ENCODE measurements at regions not wholly inside any gene's neighbourhood (a gene's known extent, or its start where the extent isn't known, plus 50 kb on each side); places are given as distances from the start of the nearest gene placed in this dataset.

- no peaks in the 10 kb centered on the region for H3K27me3 ChIP-seq (ENCODE audit: control insufficient read depth in 1 of 2, insufficient read depth in 2 of 2, low read length in 2 of 2)
- no peaks in the 10 kb centered on the region for H3K36me3 ChIP-seq (replicated peaks in 1 of 2; ENCODE audit: control insufficient read depth in 1 of 2, insufficient read depth in 2 of 2, low read length in 2 of 2)
- POLR2A ChIA-PET, result no interaction called here
- 11% methylated on average over 8 of the region's 8 CpGs for WGBS (ENCODE audit: low lambda C conversion rate)
- no TSS peak for BruUV-seq (replicated peaks)
- DNase-seq (ENCODE audit: low spot score), result no peak
- no peaks in the 10 kb centered on the region for H3K9me3 ChIP-seq (ENCODE audit: low read length)
- ATAC-seq, result no peak
- no peak overlapping the region for H3K4me2 ChIP-seq (ENCODE audit: low read depth, low read length)
- CTCF ChIA-PET (ENCODE audit: low intra/inter-chr PET ratio, low total read pairs), result interaction anchor here (1.8 kb wide), 1 partner anchor 618 kb away, joined by 10 read pairs; no protein-coding TSS in a partner anchor
- no peaks in the 10 kb centered on the region for H3K79me2 ChIP-seq (ENCODE audit: insufficient read depth, low read length)
- intact Hi-C loops (cut with micrococcal nuclease; ENCODE audit: unreplicated experiment), result no loop called here
- no peak for FAIRE-seq
- TF ChIP-seq ARNT2 (CRISPR knock-in tag; IDR thresholded peaks at IDR 0.05; ENCODE audit: low read depth) (no peak), ZNF280D (CRISPR knock-in tag; IDR thresholded peaks at IDR 0.05) (no peak), BORCS8-MEF2B (CRISPR knock-in tag; IDR thresholded peaks at IDR 0.05) (no peak), ZNF629 (CRISPR knock-in tag; conservative IDR thresholded peaks at IDR 0.05) (no peak)
- H3K9ac ChIP-seq (ENCODE audit: insufficient read depth, low read depth, low read length), result no peak overlapping the region
- H3K27ac ChIP-seq (ENCODE audit: extremely low read length, insufficient read depth, low read length), result no peak overlapping the region
- H2AFZ ChIP-seq (ENCODE audit: low read length), result no peak overlapping the region
- no peaks in the 10 kb centered on the region for H3K4me1 ChIP-seq (ENCODE audit: insufficient read depth, low read length)
- no peak overlapping the region for H3K4me3 ChIP-seq (replicated peaks in 1 of 3; ENCODE audit: insufficient read depth in 1 of 3, low read depth in 2 of 3, low read length in 3 of 3)
- H4K20me1 ChIP-seq (ENCODE audit: insufficient read depth, low read length), result no peaks in the 10 kb centered on the region
- in situ Hi-C loops (cut with HindIII; ENCODE audit: extremely low pct_ligation_motif_present, low pct_unique_long_range_greater_than_20kb), result no loop called here
Observed at GRCh38 chrX:138127314-138127713, 561.4 kb downstream of the ZIC3 start.

- DNase-seq (ENCODE audit: low spot score) (peak; percentile 2), ATAC-seq (peak; percentile 81), FAIRE-seq (peak; percentile 34)
- no peaks in the 10 kb centered on the region for H3K79me2 ChIP-seq (ENCODE audit: insufficient read depth, low read length)
- CTCF ChIA-PET (ENCODE audit: low intra/inter-chr PET ratio, low total read pairs), result interaction anchor here (1.8 kb wide), 1 partner anchor 617 kb away, joined by 10 read pairs; no protein-coding TSS in a partner anchor
- H2AFZ ChIP-seq (ENCODE audit: low read length), result no peak overlapping the region
- H3K4me1 ChIP-seq (ENCODE audit: insufficient read depth, low read length), result no peaks in the 10 kb centered on the region
- no peaks in the 10 kb centered on the region for H3K27me3 ChIP-seq (ENCODE audit: control insufficient read depth in 1 of 2, insufficient read depth in 2 of 2, low read length in 2 of 2)
- POLR2A ChIA-PET, result no interaction called here
- in situ Hi-C loops (cut with HindIII; ENCODE audit: extremely low pct_ligation_motif_present, low pct_unique_long_range_greater_than_20kb) (no loop called here), intact Hi-C loops (cut with micrococcal nuclease; ENCODE audit: unreplicated experiment) (loop anchor here (2.0 kb wide), 1 partner anchor 621 kb away; no protein-coding TSS in a partner anchor)
- H3K9me3 ChIP-seq (ENCODE audit: low read length), result no peaks in the 10 kb centered on the region
- H4K20me1 ChIP-seq (ENCODE audit: insufficient read depth, low read length), result no peaks in the 10 kb centered on the region
- no peak overlapping the region for H3K9ac ChIP-seq (ENCODE audit: insufficient read depth, low read depth, low read length)
- 16% methylated on average over 5 of the region's 8 CpGs for WGBS (ENCODE audit: low lambda C conversion rate)
- no peak overlapping the region for H3K4me2 ChIP-seq (ENCODE audit: low read depth, low read length)
- TF ChIP-seq CTCF (CRISPR knock-in tag; IDR thresholded peaks at IDR 0.05), result peak; percentile 56
- no peak for TF ChIP-seq ATF7 (IDR thresholded peaks at IDR 0.05)
- TF ChIP-seq ATF7 (CRISPR knock-in tag; IDR thresholded peaks at IDR 0.05), result no peak
- TF ChIP-seq STAG1 (CRISPR knock-in tag; IDR thresholded peaks at IDR 0.05), result peak; percentile 11; the same call in 1 of the 2 replicates
- no peak for TF ChIP-seq NFRKB (IDR thresholded peaks at IDR 0.05)
- TF ChIP-seq ZNF607 (CRISPR knock-in tag; IDR thresholded peaks at IDR 0.05; ENCODE audit: borderline replicate concordance), result no peak
- TF ChIP-seq SMC3 (IDR thresholded peaks at IDR 0.05; ENCODE audit: low read length), result peak; percentile 17; the same call in 1 of the 2 replicates
- TF ChIP-seq ZNF747 (CRISPR knock-in tag; IDR thresholded peaks at IDR 0.05; ENCODE audit: borderline replicate concordance), result no peak
- BruUV-seq (replicated peaks), result no TSS peak
- H3K27ac ChIP-seq (ENCODE audit: extremely low read length, insufficient read depth, low read length), result no peak overlapping the region
- H3K36me3 ChIP-seq (replicated peaks in 1 of 2; ENCODE audit: control insufficient read depth in 1 of 2, insufficient read depth in 2 of 2, low read length in 2 of 2), result no peaks in the 10 kb centered on the region
- no peak overlapping the region for H3K4me3 ChIP-seq (replicated peaks in 1 of 3; ENCODE audit: insufficient read depth in 1 of 3, low read depth in 2 of 3, low read length in 3 of 3)
Observed at GRCh38 chrX:138128027-138128671, 562.2 kb downstream of the ZIC3 start.
